GM10248 (cell line): ENCODE measurements at regions not wholly inside any gene's neighbourhood (a gene's known extent, or its start where the extent isn't known, plus 50 kb on each side); places are given as distances from the start of the nearest gene placed in this dataset.

Source experiments
- CTCF ChIA-PET: fragments of 300-600 bp; sonication (Branson Sonifier 250); formaldehyde crosslinking; extraction: SDS; loops from one replicate; lab custom pipeline; 2021; ENCODE audit warnings: antibody characterized with exemption; lab: Yijun Ruan, JAX
- POLR2A ChIA-PET: fragments of 350-650 bp; sonication (Branson Sonifier 250); formaldehyde crosslinking; extraction: SDS; loops from one replicate; lab custom pipeline; 2020; ENCODE audit warnings: antibody characterized with exemption; lab: Yijun Ruan, JAX
- DNase-seq: peaks from one replicate; pipeline ENCODE4 v3.0.0; 2012; ENCODE audit errors: extremely low spot score
- TF ChIP-seq, protein P1 (sequence below): IDR thresholded peaks from 2 replicates; pipeline ENCODE4 v1.5.1; 2012; ENCODE audit warnings: mild to moderate bottlenecking, low read depth; ENCODE audit errors: extremely low read depth, missing control alignments, control extremely low read depth

DNA sequence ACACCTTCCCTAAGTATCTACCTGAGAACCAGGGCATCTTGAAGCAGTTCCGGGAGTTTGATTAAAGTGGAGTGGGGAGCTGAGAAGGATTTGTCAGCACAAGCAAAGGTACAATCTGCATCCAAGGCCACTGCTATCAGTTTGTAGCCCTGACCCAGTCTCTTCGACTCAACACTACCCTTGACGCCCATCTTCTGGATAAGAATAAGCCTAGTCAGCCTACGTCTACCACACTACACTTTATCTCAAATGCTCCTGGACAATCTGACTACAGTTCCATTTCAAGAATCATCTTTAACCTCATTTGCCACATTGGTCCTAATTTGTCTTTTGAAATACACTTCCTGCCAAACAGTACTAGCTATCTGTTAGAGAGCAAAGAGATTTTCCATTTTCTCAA is 134.1 kb upstream of the C1GALT1 start:
- TF ChIP-seq, protein P1, sequence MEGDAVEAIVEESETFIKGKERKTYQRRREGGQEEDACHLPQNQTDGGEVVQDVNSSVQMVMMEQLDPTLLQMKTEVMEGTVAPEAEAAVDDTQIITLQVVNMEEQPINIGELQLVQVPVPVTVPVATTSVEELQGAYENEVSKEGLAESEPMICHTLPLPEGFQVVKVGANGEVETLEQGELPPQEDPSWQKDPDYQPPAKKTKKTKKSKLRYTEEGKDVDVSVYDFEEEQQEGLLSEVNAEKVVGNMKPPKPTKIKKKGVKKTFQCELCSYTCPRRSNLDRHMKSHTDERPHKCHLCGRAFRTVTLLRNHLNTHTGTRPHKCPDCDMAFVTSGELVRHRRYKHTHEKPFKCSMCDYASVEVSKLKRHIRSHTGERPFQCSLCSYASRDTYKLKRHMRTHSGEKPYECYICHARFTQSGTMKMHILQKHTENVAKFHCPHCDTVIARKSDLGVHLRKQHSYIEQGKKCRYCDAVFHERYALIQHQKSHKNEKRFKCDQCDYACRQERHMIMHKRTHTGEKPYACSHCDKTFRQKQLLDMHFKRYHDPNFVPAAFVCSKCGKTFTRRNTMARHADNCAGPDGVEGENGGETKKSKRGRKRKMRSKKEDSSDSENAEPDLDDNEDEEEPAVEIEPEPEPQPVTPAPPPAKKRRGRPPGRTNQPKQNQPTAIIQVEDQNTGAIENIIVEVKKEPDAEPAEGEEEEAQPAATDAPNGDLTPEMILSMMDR, result no peak
- no peak for DNase-seq
- POLR2A ChIA-PET, result no interaction called here
- CTCF ChIA-PET, result interaction anchor here (1.4 kb wide), 1 partner anchor 17 kb away, joined by 3 read pairs; no protein-coding TSS in a partner anchor

DNA sequence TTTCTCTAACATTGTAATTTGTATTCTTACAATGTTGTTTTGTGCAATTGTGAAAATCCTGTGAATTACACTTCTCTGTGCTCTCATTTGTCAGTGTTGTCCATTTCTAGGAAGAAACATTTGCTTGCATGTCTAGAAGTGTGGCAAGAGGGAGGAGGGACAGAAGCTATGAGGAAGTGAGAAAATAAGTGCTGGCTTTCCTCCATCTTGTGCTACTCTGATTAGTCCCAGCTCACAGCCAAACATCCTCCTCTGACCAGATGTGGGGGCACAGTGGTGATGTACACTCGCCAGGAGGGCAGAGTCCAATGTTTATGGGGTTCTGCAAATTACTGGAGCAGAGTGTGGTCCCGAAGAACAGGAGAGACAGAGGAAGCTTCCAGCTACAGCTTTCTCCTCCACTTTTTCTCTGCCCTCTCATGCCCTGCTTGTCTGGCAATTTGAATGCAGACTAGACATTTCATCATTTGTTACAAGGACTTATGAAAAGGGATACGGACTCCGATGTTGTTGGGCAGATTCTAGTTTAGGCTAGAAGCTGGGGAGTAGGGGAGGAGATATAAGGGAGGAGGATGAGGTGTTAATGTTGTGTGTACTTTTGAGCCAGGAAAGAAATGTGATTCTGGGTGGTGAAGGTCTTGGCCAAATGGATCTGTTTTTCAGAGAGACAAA is 131.0 kb upstream of the C1GALT1 start:
- POLR2A ChIA-PET, result no interaction called here
- peak; percentile 18 for DNase-seq
- TF ChIP-seq, protein P1, result no peak
- CTCF ChIA-PET, result interaction anchor here (1.2 to 1.3 kb wide), 2 partner anchors 24 to 52 kb away, joined by 3 to 4 read pairs; no protein-coding TSS in a partner anchor

DNA sequence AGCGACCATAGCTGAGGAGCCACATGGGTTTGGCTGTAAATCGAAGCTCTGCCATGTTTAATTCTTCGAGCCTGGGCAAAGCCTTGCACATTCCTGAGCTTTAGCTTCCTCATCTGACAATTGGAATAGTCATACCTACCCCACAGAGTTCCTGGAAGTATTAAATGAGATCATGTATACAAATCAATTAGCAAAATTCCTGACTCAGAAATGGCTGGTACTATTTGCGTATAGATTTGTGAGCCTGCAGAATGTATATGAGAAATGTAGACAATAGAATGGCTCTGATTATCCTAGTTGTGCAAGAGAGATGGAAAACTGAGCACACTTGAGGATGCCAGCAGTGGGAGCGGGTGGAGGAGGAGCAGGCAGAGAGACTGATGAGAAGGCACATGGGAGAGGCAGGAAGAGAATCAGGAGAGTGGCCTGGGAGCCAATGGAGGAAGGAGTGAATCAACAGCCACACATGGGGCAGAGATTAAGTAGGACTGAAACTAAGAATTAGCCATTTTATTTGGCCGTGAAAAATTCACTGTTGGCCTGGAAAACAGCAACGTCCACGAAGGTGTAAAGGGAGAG is 128.0 kb upstream of the C1GALT1 start:
- POLR2A ChIA-PET, result no interaction called here
- CTCF ChIA-PET, result no interaction called here
- TF ChIP-seq, protein P1, result no peak
- DNase-seq, result no peak

DNA sequence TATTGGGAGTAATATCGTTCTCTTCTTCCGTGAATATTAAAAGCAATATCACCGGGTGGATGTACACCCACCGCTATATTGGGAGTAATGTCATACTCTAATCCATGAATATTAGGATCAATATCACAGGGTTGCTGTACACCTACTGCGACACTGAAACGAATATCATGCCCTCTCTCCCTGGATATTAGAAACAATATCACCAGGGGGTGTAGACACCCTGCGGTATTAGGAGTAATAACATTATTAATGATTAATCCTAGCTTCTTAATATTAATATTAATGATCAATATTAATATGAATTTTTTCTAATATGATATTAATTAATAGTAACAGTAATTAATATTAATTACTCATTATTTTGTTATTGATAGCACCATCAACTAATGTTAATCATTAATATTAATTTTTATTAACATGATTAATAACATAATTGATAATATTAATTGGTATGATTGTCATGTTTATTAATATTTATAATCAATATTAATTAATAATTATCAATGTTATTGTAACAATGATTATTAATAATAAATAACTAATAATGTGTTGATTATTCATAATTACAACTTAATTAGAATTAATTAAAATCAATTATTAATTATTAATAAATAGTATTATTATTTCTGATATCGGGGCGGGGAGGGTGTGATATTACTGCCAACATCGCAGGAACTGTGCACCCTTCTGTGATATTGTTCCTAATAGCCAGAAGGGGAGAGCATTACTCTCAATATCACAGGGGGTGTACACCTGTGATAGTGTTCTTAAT is 121.3 kb upstream of the C1GALT1 start:
- no peak for DNase-seq
- POLR2A ChIA-PET, result no interaction called here
- CTCF ChIA-PET, result no interaction called here
- TF ChIP-seq, protein P1, result no peak

DNA sequence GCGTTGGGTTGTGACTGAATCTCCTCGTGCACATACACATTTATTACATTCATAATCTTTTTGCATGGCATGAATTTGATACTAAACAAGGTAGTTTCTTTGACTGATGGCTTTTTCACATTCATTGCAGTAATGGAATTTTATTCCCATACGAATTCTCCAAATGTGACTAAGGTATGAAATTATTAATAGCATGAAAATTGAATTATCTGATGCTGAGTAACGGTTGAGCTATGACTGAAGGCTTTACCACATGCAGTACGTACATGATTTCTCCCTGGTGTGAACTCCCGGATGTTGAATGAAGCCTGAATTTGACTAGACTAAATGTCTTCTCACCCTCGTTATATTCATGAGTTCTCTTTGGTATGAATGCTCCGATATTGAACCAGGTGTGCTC is 104.4 kb upstream of the C1GALT1 start:
- CTCF ChIA-PET, result interaction anchor here (1.0 to 1.3 kb wide), 3 partner anchors 25 to 36 kb away, joined by 3 to 5 read pairs (median 4); no protein-coding TSS in a partner anchor
- POLR2A ChIA-PET, result no interaction called here
- TF ChIP-seq, protein P1, result no peak

DNA sequence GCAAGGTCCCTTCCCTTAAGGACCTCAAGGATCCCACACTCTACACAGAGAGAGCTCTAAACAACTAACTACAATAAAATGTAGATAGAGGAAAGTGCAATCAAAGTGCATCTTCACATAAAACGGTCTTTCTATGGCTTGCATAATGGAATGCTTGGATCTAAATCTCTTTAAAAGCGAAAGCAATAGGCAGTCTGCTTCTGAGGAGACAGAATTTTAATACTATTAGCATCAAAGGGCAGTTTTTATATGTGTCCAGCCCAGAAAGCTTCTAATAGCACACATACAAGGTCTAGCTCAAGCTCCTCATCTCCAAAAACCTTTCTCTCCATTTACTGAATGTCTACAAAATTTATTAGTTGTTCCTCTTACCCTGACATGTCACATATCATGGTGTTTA is 101.5 kb upstream of the C1GALT1 start:
- CTCF ChIA-PET, result interaction anchor here (1.3 to 2.6 kb wide), 2 partner anchors 13 to 22 kb away, joined by 6 to 9 read pairs; no protein-coding TSS in a partner anchor
- TF ChIP-seq, protein P1, result no peak
- POLR2A ChIA-PET, result no interaction called here
- DNase-seq, result no peak

More for the DNA sequence above, 104.4 kb upstream of the C1GALT1 start:
- DNase-seq, result no peak
